GM20000 (cell line): ENCODE measurements at regions not wholly inside any gene's neighbourhood (a gene's known extent, or its start where the extent isn't known, plus 50 kb on each side); places are given as distances from the start of the nearest gene placed in this dataset.

ENCODE experiments used
- DNase-seq: peaks from one replicate; pipeline ENCODE4 v3.0.0; 2012; ENCODE audit warnings: low spot score
- TF ChIP-seq, protein P1 (sequence below): IDR thresholded peaks from 2 replicates; pipeline ENCODE4 v1.5.1; 2012; ENCODE audit warnings: mild to moderate bottlenecking, control low read depth; ENCODE audit errors: extremely low read depth, missing control alignments

DNA sequence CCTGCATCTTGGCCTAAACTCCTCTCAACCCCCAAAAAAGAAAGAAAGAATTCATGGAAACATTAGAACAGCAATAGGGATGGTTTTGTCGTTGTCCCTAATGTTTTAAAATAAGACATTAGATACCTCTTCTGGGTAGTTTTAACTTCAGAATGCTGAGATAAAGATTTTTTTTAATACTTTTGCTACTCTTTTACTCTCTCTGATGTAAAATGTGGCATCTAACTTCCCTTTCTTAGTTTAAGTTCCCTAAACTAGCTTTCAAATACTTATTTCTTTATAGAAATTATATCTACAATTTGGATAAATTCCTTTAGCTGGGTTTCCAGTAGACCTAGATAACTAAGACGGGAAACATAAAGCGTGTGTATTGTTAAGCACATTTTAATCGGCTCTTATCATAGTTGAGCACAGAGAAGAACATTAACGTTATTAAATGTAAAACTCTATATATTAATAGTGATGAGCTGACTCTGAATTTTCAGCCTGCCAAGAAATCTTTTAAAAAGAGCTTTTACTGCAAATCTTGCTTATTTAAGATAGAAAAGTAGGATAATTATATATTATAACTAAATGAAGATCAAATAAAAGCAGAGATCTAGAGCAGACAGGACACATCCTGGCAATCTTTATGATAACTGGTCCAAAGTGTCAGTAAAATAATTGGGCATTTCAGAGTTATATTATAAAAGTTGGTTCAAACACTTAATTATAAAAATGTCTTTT is 183.2 kb downstream of the CYB561 start:
- DNase-seq = no peak
- TF ChIP-seq, protein P1, sequence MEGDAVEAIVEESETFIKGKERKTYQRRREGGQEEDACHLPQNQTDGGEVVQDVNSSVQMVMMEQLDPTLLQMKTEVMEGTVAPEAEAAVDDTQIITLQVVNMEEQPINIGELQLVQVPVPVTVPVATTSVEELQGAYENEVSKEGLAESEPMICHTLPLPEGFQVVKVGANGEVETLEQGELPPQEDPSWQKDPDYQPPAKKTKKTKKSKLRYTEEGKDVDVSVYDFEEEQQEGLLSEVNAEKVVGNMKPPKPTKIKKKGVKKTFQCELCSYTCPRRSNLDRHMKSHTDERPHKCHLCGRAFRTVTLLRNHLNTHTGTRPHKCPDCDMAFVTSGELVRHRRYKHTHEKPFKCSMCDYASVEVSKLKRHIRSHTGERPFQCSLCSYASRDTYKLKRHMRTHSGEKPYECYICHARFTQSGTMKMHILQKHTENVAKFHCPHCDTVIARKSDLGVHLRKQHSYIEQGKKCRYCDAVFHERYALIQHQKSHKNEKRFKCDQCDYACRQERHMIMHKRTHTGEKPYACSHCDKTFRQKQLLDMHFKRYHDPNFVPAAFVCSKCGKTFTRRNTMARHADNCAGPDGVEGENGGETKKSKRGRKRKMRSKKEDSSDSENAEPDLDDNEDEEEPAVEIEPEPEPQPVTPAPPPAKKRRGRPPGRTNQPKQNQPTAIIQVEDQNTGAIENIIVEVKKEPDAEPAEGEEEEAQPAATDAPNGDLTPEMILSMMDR = no peak

DNA sequence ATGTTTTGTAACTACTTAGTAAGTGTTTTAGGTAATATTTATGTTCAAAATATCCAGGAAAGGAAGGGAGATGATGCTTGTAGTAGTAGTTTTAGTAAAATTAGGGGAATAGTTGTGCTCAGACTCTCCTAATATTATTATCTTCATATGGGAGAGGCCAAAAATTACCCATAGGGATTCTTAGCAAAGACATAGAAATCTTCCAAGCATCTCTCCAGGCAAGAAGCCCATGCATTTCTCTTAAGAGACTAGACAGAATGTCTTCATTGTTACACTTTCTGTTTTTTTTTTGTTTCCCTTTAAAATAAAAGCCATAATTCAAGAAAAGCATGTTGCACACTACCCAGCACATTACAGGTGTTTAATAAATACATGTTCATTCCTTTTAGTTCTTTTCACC is 180.6 kb downstream of the CYB561 start:
- TF ChIP-seq, protein P1 = no peak
- DNase-seq = no peak

DNA sequence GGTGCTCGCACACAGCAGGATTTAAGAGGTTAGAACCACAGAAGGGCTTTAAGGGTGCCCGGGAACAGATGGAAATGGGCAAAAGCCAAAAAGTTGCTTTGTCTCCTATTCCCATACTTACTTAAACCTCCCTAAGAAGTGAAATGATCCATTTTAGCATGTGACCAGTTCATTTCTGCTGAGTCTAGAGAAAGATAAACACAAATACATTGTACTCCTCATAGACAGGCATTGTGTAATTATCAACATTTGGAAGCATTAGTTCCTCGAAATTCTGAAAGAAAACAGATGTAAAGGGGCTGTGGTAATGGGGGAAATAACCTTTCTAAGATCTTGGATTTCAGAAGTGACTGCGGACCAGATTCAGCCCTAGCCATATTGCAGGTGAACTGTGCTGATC is 178.3 kb downstream of the CYB561 start:
- no peak for DNase-seq
- TF ChIP-seq, protein P1 = no peak

DNA sequence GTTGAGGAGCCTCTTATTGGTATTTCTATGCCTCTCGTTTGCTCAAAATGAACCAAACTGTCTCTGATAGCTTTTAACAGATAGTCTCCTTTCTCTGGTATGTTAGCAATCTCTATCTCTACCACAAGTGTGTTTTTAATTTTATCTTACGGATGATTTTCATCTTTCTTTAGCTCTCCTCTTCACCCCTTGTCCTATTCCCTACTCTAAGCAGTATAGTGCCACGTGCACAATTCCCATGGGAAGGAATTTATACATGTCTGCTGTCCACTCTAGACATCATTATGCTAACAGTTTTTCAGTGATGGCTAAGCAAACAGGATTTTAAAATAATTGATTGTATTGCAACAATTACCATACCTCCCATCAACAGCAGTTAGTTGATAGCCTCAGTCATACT is 177.3 kb downstream of the CYB561 start:
- TF ChIP-seq, protein P1 = no peak
- DNase-seq = no peak

DNA sequence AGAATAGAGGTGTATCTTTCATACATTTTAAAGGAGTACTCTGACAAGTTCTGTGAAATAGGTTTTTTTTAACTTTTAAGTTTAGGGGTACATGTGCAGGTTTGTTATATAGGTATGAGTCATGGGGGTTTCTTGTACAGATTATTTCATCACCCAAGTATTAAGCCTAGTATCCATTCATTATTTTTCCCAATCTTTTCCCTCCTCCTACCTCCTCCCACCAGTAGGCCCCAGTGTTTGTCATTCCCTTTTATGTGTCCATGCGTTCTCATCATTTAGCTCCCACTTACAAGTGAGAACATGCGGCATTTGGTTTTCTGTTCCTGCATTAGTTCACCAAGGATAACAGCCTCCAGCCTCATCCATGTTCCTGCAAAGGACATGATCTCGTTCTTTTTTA is 175.5 kb downstream of the CYB561 start:
- DNase-seq = no peak

DNA sequence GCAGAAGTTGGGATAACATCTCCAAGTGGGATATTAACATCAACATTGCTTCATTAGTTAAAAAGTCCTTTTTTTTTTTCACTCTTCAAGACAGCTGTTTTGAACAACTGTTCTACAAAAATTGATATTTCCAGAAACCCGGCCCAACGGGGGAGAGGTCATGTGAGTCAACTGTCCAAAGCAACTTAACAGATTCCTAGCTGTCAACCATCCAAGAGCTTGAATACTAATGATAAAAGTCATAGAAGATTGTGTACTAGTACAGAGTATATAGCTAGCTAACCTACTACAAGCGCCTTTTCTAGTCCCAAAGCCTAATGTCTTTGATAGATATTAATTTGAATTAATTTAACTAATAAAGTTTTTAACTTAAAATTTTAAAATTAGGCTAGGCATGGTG is 172.0 kb downstream of the CYB561 start:
- TF ChIP-seq, protein P1 = no peak
- no peak for DNase-seq

More for the DNA sequence above, 175.5 kb downstream of the CYB561 start:
- TF ChIP-seq, protein P1 = no peak

DNA sequence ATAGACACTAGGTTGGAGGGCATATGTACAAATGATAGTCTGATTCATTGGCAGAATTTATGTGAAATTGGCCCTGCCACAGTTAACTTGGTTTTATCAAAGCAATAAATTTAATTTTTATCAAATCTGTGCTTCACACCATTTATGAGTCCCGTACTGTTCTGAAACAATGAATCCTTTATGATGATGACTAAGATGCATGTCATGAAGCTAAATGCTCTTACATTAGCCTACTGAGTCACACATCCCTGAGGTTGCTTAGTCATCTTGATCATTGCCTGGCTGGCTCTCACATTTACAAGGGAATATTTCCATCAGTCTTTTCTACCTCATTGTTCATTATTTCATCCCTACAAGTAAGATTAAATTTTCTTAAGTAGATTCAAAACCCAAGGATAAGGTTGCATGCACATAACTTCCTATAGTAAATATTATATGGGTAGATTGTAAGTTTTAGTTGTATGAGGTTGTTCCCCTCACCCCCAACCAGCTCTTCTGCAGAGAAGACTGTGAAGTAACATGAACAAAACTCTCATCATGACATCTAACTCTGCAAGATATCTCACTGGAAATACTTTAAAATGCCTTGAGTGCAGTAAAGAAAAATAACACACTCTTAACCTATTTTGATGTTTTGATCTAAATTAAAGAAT is 170.7 kb downstream of the CYB561 start:
- no peak for DNase-seq
- TF ChIP-seq, protein P1 = no peak
